ENCODE measurements at regions not wholly inside any gene's neighbourhood (a gene's known extent, or its start where the extent isn't known, plus 50 kb on each side); places are given as distances from the start of the nearest gene placed in this dataset.

GRCh38 chr1:187096689-187097088 lies 267.9 kb downstream of the PLA2G4A start:
- TF ChIP-seq, protein P1, sequence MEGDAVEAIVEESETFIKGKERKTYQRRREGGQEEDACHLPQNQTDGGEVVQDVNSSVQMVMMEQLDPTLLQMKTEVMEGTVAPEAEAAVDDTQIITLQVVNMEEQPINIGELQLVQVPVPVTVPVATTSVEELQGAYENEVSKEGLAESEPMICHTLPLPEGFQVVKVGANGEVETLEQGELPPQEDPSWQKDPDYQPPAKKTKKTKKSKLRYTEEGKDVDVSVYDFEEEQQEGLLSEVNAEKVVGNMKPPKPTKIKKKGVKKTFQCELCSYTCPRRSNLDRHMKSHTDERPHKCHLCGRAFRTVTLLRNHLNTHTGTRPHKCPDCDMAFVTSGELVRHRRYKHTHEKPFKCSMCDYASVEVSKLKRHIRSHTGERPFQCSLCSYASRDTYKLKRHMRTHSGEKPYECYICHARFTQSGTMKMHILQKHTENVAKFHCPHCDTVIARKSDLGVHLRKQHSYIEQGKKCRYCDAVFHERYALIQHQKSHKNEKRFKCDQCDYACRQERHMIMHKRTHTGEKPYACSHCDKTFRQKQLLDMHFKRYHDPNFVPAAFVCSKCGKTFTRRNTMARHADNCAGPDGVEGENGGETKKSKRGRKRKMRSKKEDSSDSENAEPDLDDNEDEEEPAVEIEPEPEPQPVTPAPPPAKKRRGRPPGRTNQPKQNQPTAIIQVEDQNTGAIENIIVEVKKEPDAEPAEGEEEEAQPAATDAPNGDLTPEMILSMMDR (IDR thresholded peaks at IDR 0.05; ENCODE audit: insufficient read depth, low read length, poor library complexity, severe bottlenecking), result no peak
- no peaks in the 10 kb centered on the region for H3K27me3 ChIP-seq (replicated peaks; ENCODE audit: control insufficient read depth, insufficient read depth, low read length)
- H3K36me3 ChIP-seq (ENCODE audit: control insufficient read depth, insufficient read depth, low read length), result no peaks in the 10 kb centered on the region
- DNase-seq (ENCODE audit: extremely low read depth, insufficient read length), result no peak
- H3K4me3 ChIP-seq (replicated peaks; ENCODE audit: low read depth, low read length), result no peak overlapping the region

- H3K36me3 ChIP-seq (ENCODE audit: control insufficient read depth, insufficient read depth, low read length), result no peaks in the 10 kb centered on the region
- no peak overlapping the region for H3K4me3 ChIP-seq (replicated peaks; ENCODE audit: low read depth, low read length)
- TF ChIP-seq, protein P1 (IDR thresholded peaks at IDR 0.05; ENCODE audit: insufficient read depth, low read length, poor library complexity, severe bottlenecking), result no peak
- no peaks in the 10 kb centered on the region for H3K27me3 ChIP-seq (replicated peaks; ENCODE audit: control insufficient read depth, insufficient read depth, low read length)
- no peak for DNase-seq (ENCODE audit: extremely low read depth, insufficient read length)
Measured at GRCh38 chr1:187110351-187110750, 281.6 kb downstream of the PLA2G4A start.

- Histone ChIP-seq H3K36me3 (ENCODE audit: control insufficient read depth, insufficient read depth, low read length) (no peaks in the 10 kb centered on the region), H3K4me3 (replicated peaks; ENCODE audit: low read depth, low read length) (no peak overlapping the region), H3K27me3 (replicated peaks; ENCODE audit: control insufficient read depth, insufficient read depth, low read length) (no peaks in the 10 kb centered on the region)
- TF ChIP-seq, protein P1 (IDR thresholded peaks at IDR 0.05; ENCODE audit: insufficient read depth, low read length, poor library complexity, severe bottlenecking), result no peak
- no peak for DNase-seq (ENCODE audit: extremely low read depth, insufficient read length)
Measured at GRCh38 chr1:187114792-187115191, 286.0 kb downstream of the PLA2G4A start.

DNA sequence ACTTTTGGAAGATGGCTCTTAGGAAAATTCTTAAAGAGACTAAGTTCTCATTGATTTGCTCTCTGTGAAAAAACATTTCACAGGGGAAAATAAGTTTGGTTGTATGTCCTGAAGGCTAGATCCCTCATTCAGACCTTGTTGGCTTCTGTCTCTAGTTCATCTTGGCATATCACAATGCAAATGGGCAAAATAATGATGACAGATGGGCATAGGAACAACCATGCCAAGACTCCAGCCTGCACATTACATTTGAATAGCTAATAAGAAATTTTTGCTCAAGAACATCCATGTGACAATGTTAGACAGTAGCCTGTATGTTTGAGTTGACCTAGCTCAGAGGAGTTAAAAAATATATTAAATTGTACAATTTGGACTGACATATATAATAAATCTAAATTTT lies 292.9 kb downstream of the PLA2G4A start:
- Histone ChIP-seq H3K4me3 (replicated peaks; ENCODE audit: low read depth, low read length) (no peak overlapping the region), H3K27me3 (replicated peaks; ENCODE audit: control insufficient read depth, insufficient read depth, low read length) (no peaks in the 10 kb centered on the region), H3K36me3 (ENCODE audit: control insufficient read depth, insufficient read depth, low read length) (no peaks in the 10 kb centered on the region)
- TF ChIP-seq, protein P1 (IDR thresholded peaks at IDR 0.05; ENCODE audit: insufficient read depth, low read length, poor library complexity, severe bottlenecking), result no peak
- no peak for DNase-seq (ENCODE audit: extremely low read depth, insufficient read length)

GRCh38 chr1:187122566-187122965 lies 293.8 kb downstream of the PLA2G4A start:
- DNase-seq (ENCODE audit: extremely low read depth, insufficient read length), result no peak
- H3K36me3 ChIP-seq (ENCODE audit: control insufficient read depth, insufficient read depth, low read length), result no peaks in the 10 kb centered on the region
- H3K27me3 ChIP-seq (replicated peaks; ENCODE audit: control insufficient read depth, insufficient read depth, low read length), result no peaks in the 10 kb centered on the region
- TF ChIP-seq, protein P1 (IDR thresholded peaks at IDR 0.05; ENCODE audit: insufficient read depth, low read length, poor library complexity, severe bottlenecking), result no peak
- H3K4me3 ChIP-seq (replicated peaks; ENCODE audit: low read depth, low read length), result no peak overlapping the region

DNA sequence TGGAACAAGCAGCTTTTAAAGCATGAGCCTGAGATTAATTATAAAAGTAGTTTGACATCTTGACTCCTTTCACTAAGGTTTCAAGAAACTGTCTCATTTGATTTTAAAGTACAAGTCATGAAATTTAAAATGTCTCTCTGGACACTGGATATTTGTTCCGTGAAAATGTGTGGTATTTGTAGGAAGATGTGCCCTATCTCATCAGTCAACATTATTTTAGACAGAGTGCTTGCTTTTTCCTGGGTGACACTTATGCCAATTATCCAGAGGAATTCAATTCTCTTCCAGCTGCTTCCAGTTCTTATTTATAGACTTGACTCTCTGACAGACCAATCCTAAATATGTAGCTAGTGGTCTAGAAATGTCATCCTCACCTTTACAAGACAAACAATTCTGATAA lies 300.4 kb downstream of the PLA2G4A start:
- H3K4me3 ChIP-seq (replicated peaks; ENCODE audit: low read depth, low read length), result no peak overlapping the region
- no peak for DNase-seq (ENCODE audit: extremely low read depth, insufficient read length)
- TF ChIP-seq, protein P1 (IDR thresholded peaks at IDR 0.05; ENCODE audit: insufficient read depth, low read length, poor library complexity, severe bottlenecking), result no peak

More for the DNA sequence above, 300.4 kb downstream of the PLA2G4A start:
- Histone ChIP-seq H3K27me3 (replicated peaks; ENCODE audit: control insufficient read depth, insufficient read depth, low read length) (no peaks in the 10 kb centered on the region), H3K36me3 (ENCODE audit: control insufficient read depth, insufficient read depth, low read length) (no peaks in the 10 kb centered on the region)

All from GM06990 (cell line).